GM23338 (cell line): ENCODE measurements at regions not wholly inside any gene's neighbourhood (a gene's known extent, or its start where the extent isn't known, plus 50 kb on each side); places are given as distances from the start of the nearest gene placed in this dataset.

ENCODE experiments used
- ATAC-seq: fragments of 200-7000 bp; cut with Tn5 transposase; 3 replicates; pipeline ENCODE4 v1.9.1; 2020
- DNase-seq: peaks from one replicate; pipeline ENCODE4 v3.0.0-alpha.2; 2015; ENCODE audit warnings: low spot score
- H2AFZ ChIP-seq: fragments of 200-600 bp; sonication (generic); 2 replicates; pipeline ENCODE4 v1.8.0; 2016; ENCODE audit warnings: antibody characterized with exemption, mild to moderate bottlenecking, moderate library complexity
- H3F3A ChIP-seq: fragments of 200-600 bp; sonication (generic); replicated peaks from 2 replicates; pipeline ENCODE4 v1.8.0; 2017; ENCODE audit warnings: antibody characterized with exemption, mixed run types, low read depth
- H3K27ac ChIP-seq: fragments of 200-600 bp; sonication (generic); 2 replicates; pipeline ENCODE4 v1.6.1; 2016; ENCODE audit warnings: low read depth
- H3K27me3 ChIP-seq: fragments of 200-600 bp; sonication (generic); 2 replicates; pipeline ENCODE4 v1.8.0; 2016; ENCODE audit warnings: mild to moderate bottlenecking, mixed run types, moderate library complexity; ENCODE audit not compliant: insufficient read depth
- H3K36me3 ChIP-seq: fragments of 200-600 bp; sonication (generic); 2 replicates; pipeline ENCODE4 v1.8.0; 2016; ENCODE audit warnings: mild to moderate bottlenecking; ENCODE audit not compliant: insufficient read depth
- H3K4me1 ChIP-seq: fragments of 200-600 bp; sonication (generic); 2 replicates; pipeline ENCODE4 v1.8.0; 2016; ENCODE audit warnings: mild to moderate bottlenecking, moderate library complexity; ENCODE audit not compliant: insufficient read depth
- H3K4me2 ChIP-seq: fragments of 200-600 bp; sonication (generic); 2 replicates; pipeline ENCODE4 v1.7.1; 2017; ENCODE audit warnings: mixed run types
- H3K4me3 ChIP-seq: fragments of 200-600 bp; sonication (generic); 2 replicates; pipeline ENCODE4 v1.6.1; 2016; ENCODE audit warnings: mixed run types
- H3K79me2 ChIP-seq: fragments of 200-600 bp; sonication (generic); replicated peaks from 2 replicates; pipeline ENCODE4 v1.8.0; 2017; ENCODE audit warnings: mild to moderate bottlenecking; ENCODE audit not compliant: insufficient read depth
- H3K9me2 ChIP-seq: fragments of 200-600 bp; sonication (generic); 2 replicates; pipeline ENCODE4 v1.8.0; 2017; ENCODE audit not compliant: insufficient read depth
- H4K20me1 ChIP-seq: fragments of 200-600 bp; sonication (generic); replicated peaks from 2 replicates; pipeline ENCODE4 v1.8.0; 2017; ENCODE audit warnings: mild to moderate bottlenecking; ENCODE audit not compliant: insufficient read depth
- H3K27ac Mint-ChIP-seq: 2 replicates; pipeline ENCODE4 v1.8.0; 2020; ENCODE audit warnings: inconsistent platforms, mild to moderate bottlenecking, moderate library complexity, mixed read lengths
- H3K27me3 Mint-ChIP-seq: 3 replicates; pipeline ENCODE4 v1.8.0; 2022; ENCODE audit warnings: low read depth, mild to moderate bottlenecking, moderate library complexity, mixed read lengths, inconsistent platforms; ENCODE audit not compliant: insufficient read depth, poor library complexity
- H3K36me3 Mint-ChIP-seq: 3 replicates; pipeline ENCODE4 v1.8.0; 2021; ENCODE audit warnings: low read depth, mild to moderate bottlenecking, inconsistent platforms, moderate library complexity, mixed read lengths
- H3K4me1 Mint-ChIP-seq: 3 replicates; pipeline ENCODE4 v1.8.0; 2020; ENCODE audit warnings: mild to moderate bottlenecking, inconsistent platforms, mixed read lengths
- H3K4me3 Mint-ChIP-seq: 3 replicates; pipeline ENCODE4 v1.8.0; 2021; ENCODE audit warnings: moderate library complexity, mild to moderate bottlenecking, inconsistent platforms, mixed read lengths
- H3K9me3 Mint-ChIP-seq: 3 replicates; pipeline ENCODE4 v1.8.0; 2020; ENCODE audit warnings: moderate library complexity, mild to moderate bottlenecking, inconsistent platforms, mixed read lengths
- CREB1 ChIP-seq: fragments of 250-450 bp; sonication (Bioruptor Pico); IDR thresholded peaks from 2 replicates; pipeline ENCODE4 v1.5.0; 2020; ENCODE audit warnings: low read depth, mild to moderate bottlenecking, moderate library complexity
- EZH2 ChIP-seq: fragments of 200-600 bp; sonication (generic); IDR thresholded peaks from one replicate; pipeline ENCODE4 v1.8.0; 2017; ENCODE audit warnings: antibody characterized with exemption, mild to moderate bottlenecking, low read depth; ENCODE audit not compliant: unreplicated experiment
- EZH2phosphoT487 ChIP-seq: fragments of 200-600 bp; sonication (generic); IDR thresholded peaks from one replicate; pipeline ENCODE4 v1.8.1; 2018; ENCODE audit warnings: antibody characterized with exemption; ENCODE audit not compliant: unreplicated experiment
- NANOG ChIP-seq: IDR thresholded peaks from 2 replicates; pipeline ENCODE4 v1.6.1; 2016; ENCODE audit warnings: antibody characterized with exemption, borderline replicate concordance
- POLR2AphosphoS5 ChIP-seq: IDR thresholded peaks from 2 replicates; pipeline ENCODE4 v1.6.1; 2016; ENCODE audit warnings: antibody characterized with exemption, low read depth
- REST ChIP-seq: IDR thresholded peaks from one replicate; pipeline ENCODE4 v1.6.1; 2018; ENCODE audit warnings: antibody characterized with exemption; ENCODE audit not compliant: unreplicated experiment
- STAT1 ChIP-seq: IDR thresholded peaks from one replicate; pipeline ENCODE4 v1.6.1; 2016; ENCODE audit warnings: antibody characterized with exemption; ENCODE audit not compliant: unreplicated experiment
- ZNF114 ChIP-seq: fragments of 250-450 bp; sonication (Bioruptor Pico); IDR thresholded peaks from 2 replicates; pipeline ENCODE4 v1.5.0; 2020; ENCODE audit warnings: mild to moderate bottlenecking, moderate library complexity
- TF ChIP-seq, protein P1 (sequence below), 2 experiments: fragments of 200-600 bp in 1 of 2; sonication (generic) in 1 of 2; conservative IDR thresholded peaks; 2 replicates each; pipeline versions ENCODE4 v1.5.1 to v1.6.1; 2016 to 2017; ENCODE audit warnings: antibody characterized with exemption in 2 of 2, low read depth in 2 of 2, mild to moderate bottlenecking in 2 of 2, moderate library complexity in 1 of 2

- Mint-ChIP-seq H3K27ac (no peak overlapping the region), H3K27me3 (no peaks in the 10 kb centered on the region), H3K4me1 (no peaks in the 10 kb centered on the region), H3K4me3 (no peak overlapping the region), H3K9me3 (peaks cover 5% of the 10 kb centered on the region; the same call in 2 of the 3 replicates), H3K36me3 (peaks cover 4% of the 10 kb centered on the region; the same call in 2 of the 3 replicates)
- no peaks in the 10 kb centered on the region for H3K9me2 ChIP-seq
- H3K4me2 ChIP-seq, result no peak overlapping the region
- no peak overlapping the region for H2AFZ ChIP-seq
- TF ChIP-seq EZH2phosphoT487, result no peak
- TF ChIP-seq, protein P1, sequence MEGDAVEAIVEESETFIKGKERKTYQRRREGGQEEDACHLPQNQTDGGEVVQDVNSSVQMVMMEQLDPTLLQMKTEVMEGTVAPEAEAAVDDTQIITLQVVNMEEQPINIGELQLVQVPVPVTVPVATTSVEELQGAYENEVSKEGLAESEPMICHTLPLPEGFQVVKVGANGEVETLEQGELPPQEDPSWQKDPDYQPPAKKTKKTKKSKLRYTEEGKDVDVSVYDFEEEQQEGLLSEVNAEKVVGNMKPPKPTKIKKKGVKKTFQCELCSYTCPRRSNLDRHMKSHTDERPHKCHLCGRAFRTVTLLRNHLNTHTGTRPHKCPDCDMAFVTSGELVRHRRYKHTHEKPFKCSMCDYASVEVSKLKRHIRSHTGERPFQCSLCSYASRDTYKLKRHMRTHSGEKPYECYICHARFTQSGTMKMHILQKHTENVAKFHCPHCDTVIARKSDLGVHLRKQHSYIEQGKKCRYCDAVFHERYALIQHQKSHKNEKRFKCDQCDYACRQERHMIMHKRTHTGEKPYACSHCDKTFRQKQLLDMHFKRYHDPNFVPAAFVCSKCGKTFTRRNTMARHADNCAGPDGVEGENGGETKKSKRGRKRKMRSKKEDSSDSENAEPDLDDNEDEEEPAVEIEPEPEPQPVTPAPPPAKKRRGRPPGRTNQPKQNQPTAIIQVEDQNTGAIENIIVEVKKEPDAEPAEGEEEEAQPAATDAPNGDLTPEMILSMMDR (conservative IDR thresholded peaks at IDR 0.05; ENCODE audit: low read depth in 2 of 2), result no peak
- no peak for TF ChIP-seq REST
- no peak for TF ChIP-seq ZNF114 (CRISPR knock-in tag)
- no peaks in the 10 kb centered on the region for H3F3A ChIP-seq
- H3K27ac ChIP-seq, result no peak overlapping the region
- ATAC-seq (no peak), DNase-seq (no peak)
- H3K4me3 ChIP-seq, result no peak overlapping the region
- H3K79me2 ChIP-seq, result no peaks in the 10 kb centered on the region
- no peaks in the 10 kb centered on the region for H4K20me1 ChIP-seq
- no peaks in the 10 kb centered on the region for H3K27me3 ChIP-seq
- H3K4me1 ChIP-seq, result no peaks in the 10 kb centered on the region
- H3K36me3 ChIP-seq, result no peaks in the 10 kb centered on the region
Observed at GRCh38 chr4:31735004-31735403, 1014.8 kb downstream of the PCDH7 start.

DNA sequence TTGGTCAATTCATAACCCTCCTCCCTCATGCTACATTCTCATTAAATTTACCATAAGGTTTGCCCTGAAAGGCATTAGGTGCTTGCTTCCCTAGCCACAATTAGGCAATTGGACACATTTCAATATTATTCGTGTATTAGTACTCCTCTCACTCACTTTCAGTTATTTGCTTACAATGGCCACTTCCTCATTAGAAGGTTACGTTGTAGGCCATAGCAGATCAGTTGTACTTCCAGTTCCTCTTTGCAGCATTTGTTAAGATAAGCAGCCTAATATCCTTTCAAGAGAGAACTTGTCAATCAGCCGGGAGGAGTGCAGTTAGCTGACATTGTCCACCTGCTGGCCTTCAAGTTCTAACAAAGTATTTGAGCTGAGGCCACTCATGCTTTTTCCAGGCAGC lies 1017.2 kb downstream of the PCDH7 start:
- Histone ChIP-seq H3K27me3 (no peaks in the 10 kb centered on the region), H3K4me1 (no peaks in the 10 kb centered on the region), H3K4me2 (no peak overlapping the region), H3K36me3 (no peaks in the 10 kb centered on the region), H3F3A (no peaks in the 10 kb centered on the region), H3K27ac (no peak overlapping the region), H3K4me3 (no peak overlapping the region), H4K20me1 (no peaks in the 10 kb centered on the region), H3K79me2 (no peaks in the 10 kb centered on the region), H3K9me2 (no peaks in the 10 kb centered on the region), H2AFZ (peak overlapping the region; percentile 38; the same call in 1 of the 2 replicates)
- DNase-seq (no peak), ATAC-seq (no peak)
- H3K27ac Mint-ChIP-seq, result no peak overlapping the region
- H3K36me3 Mint-ChIP-seq, result peaks cover 4% of the 10 kb centered on the region; the same call in 2 of the 3 replicates
- H3K4me1 Mint-ChIP-seq, result no peaks in the 10 kb centered on the region
- no peaks in the 10 kb centered on the region for H3K27me3 Mint-ChIP-seq
- peaks cover 4% of the 10 kb centered on the region; the same call in 2 of the 3 replicates for H3K9me3 Mint-ChIP-seq
- H3K4me3 Mint-ChIP-seq, result no peak overlapping the region
- TF ChIP-seq EZH2, result no peak
- no peak for TF ChIP-seq STAT1
- no peak for TF ChIP-seq POLR2AphosphoS5
- TF ChIP-seq NANOG, result no peak
- TF ChIP-seq, protein P1 (conservative IDR thresholded peaks at IDR 0.05; ENCODE audit: low read depth in 2 of 2), result no peak
- TF ChIP-seq REST, result no peak
- TF ChIP-seq CREB1 (CRISPR knock-in tag), result no peak
